Natural killer cell (primary cell): ENCODE measurements at regions not wholly inside any gene's neighbourhood (a gene's known extent, or its start where the extent isn't known, plus 50 kb on each side); places are given as distances from the start of the nearest gene placed in this dataset.

ENCODE experiments used
- ATAC-seq, 3 donors: fragments of 150-1000 bp in 2 of 3; fragments of 200-7000 bp in 1 of 3; cut with Tn5 transposase; 1 replicate in 1 of 3; 2 replicates in 2 of 3; pipeline ENCODE4 v1.10.0; 2021; ENCODE audit warnings: mild to moderate bottlenecking in 2 of 3, moderate library complexity in 2 of 3
- DNase-seq, 2 donors: peaks; one replicate each; pipeline versions ENCODE4 v3.0.0 to v3.0.0-alpha.2; 2013 to 2021; ENCODE audit warnings: mixed read lengths in 1 of 2
- H3K27ac ChIP-seq: one replicate; pipeline ENCODE4 v1.5.1; 2013; ENCODE audit warnings: mild to moderate bottlenecking, low read length
- H3K27me3 ChIP-seq: one replicate; pipeline ENCODE4 v1.6.1; 2013; ENCODE audit warnings: low read length; ENCODE audit not compliant: control insufficient read depth, insufficient read depth
- H3K36me3 ChIP-seq: one replicate; pipeline ENCODE4 v1.6.1; 2013; ENCODE audit warnings: low read length; ENCODE audit not compliant: control insufficient read depth, insufficient read depth
- H3K4me1 ChIP-seq: one replicate; pipeline ENCODE4 v1.6.1; 2013; ENCODE audit warnings: low read length; ENCODE audit not compliant: control insufficient read depth, insufficient read depth
- H3K4me3 ChIP-seq: one replicate; pipeline ENCODE4 v1.5.1; 2013; ENCODE audit warnings: low read length
- H3K9me3 ChIP-seq: one replicate; pipeline ENCODE4 v1.6.1; 2013; ENCODE audit warnings: low read length; ENCODE audit not compliant: control insufficient read depth, insufficient read depth
- H3K27ac Mint-ChIP-seq, 2 donors: one replicate each; pipeline ENCODE4 v1.8.0; 2022; ENCODE audit warnings: mild to moderate bottlenecking in 2 of 2, mixed read lengths in 2 of 2, moderate library complexity in 1 of 2
- H3K27me3 Mint-ChIP-seq, 2 donors: one replicate each; pipeline ENCODE4 v1.8.0; 2022; ENCODE audit warnings: low read depth in 2 of 2, mixed read lengths in 2 of 2
- H3K36me3 Mint-ChIP-seq: one replicate; pipeline ENCODE4 v1.8.0; 2022; ENCODE audit warnings: mixed read lengths
- H3K4me1 Mint-ChIP-seq, 2 donors: one replicate each; pipeline ENCODE4 v1.8.0; 2022; ENCODE audit warnings: mixed read lengths in 2 of 2
- H3K4me3 Mint-ChIP-seq: one replicate; pipeline ENCODE4 v1.8.0; 2022; ENCODE audit warnings: mild to moderate bottlenecking, moderate library complexity, mixed read lengths
- H3K9me3 Mint-ChIP-seq, 2 donors: one replicate each; pipeline ENCODE4 v1.8.0; 2022; ENCODE audit warnings: mixed read lengths in 2 of 2
- CTCF ChIP-seq: fragments of 200-600 bp; IDR thresholded peaks from one replicate; pipeline ENCODE4 v1.8.0; 2022; ENCODE audit warnings: antibody characterized with exemption
- WGBS: methylation state at CpG from one replicate; pipeline ENCODE4 v1.1.7; 2013; ENCODE audit warnings: missing lambda C conversion rate; ENCODE audit not compliant: insufficient coverage; 5-methylcytosine and 5-hydroxymethylcytosine counted together
- intact Hi-C: fragments of 100-400 bp; cut with micrococcal nuclease; formaldehyde crosslinking; loops from one replicate; pipeline ENCODE4 v1.14.2; 2022

- Histone ChIP-seq H3K9me3 (no peaks in the 10 kb centered on the region), H3K4me1 (no peaks in the 10 kb centered on the region), H3K4me3 (no peak overlapping the region), H3K27me3 (no peaks in the 10 kb centered on the region), H3K27ac (no peak overlapping the region), H3K36me3 (no peaks in the 10 kb centered on the region)
- Mint-ChIP-seq H3K36me3 (no peaks in the 10 kb centered on the region), H3K27me3 (no peaks in the 10 kb centered on the region), H3K9me3 (peaks cover 7% of the 10 kb centered on the region in 2 donors), H3K4me1 (no peaks in the 10 kb centered on the region), H3K4me3 (no peak overlapping the region), H3K27ac (no peak overlapping the region)
- TF ChIP-seq CTCF = no peak
- 55% methylated on average over 4 of the region's 4 CpGs for WGBS
- intact Hi-C loops = no loop called here
- ATAC-seq = no peak
- DNase-seq = no peak
Measured at GRCh38 chr3:118636841-118637240, 397.8 kb downstream of the IGSF11 start.

- Mint-ChIP-seq H3K4me1 (no peaks in the 10 kb centered on the region), H3K4me3 (no peak overlapping the region), H3K9me3 (peaks cover 7 to 8% of the 10 kb centered on the region in 2 donors), H3K27me3 (no peaks in the 10 kb centered on the region), H3K36me3 (no peaks in the 10 kb centered on the region), H3K27ac (no peak overlapping the region)
- DNase-seq = no peak
- no peaks in the 10 kb centered on the region for H3K27me3 ChIP-seq
- no peak for ATAC-seq
- no peaks in the 10 kb centered on the region for H3K4me1 ChIP-seq
- 75% methylated on average over 9 of the region's 9 CpGs for WGBS
- no peaks in the 10 kb centered on the region for H3K9me3 ChIP-seq
- no peak overlapping the region for H3K4me3 ChIP-seq
- TF ChIP-seq CTCF = no peak
- H3K36me3 ChIP-seq = no peaks in the 10 kb centered on the region
- no peak overlapping the region for H3K27ac ChIP-seq
- intact Hi-C loops = no loop called here
Measured at GRCh38 chr3:118637846-118638245, 396.8 kb downstream of the IGSF11 start.

GRCh38 chr3:118641608-118642007 is 393.0 kb downstream of the IGSF11 start:
- WGBS = 0% methylated on average over 3 of the region's 4 CpGs
- no peak overlapping the region for H3K4me3 Mint-ChIP-seq
- Histone ChIP-seq H3K36me3 (no peaks in the 10 kb centered on the region), H3K27me3 (no peaks in the 10 kb centered on the region), H3K4me3 (no peak overlapping the region), H3K4me1 (no peaks in the 10 kb centered on the region), H3K27ac (no peak overlapping the region), H3K9me3 (no peaks in the 10 kb centered on the region)
- intact Hi-C loops = no loop called here
- no peaks in the 10 kb centered on the region for H3K36me3 Mint-ChIP-seq
- no peak for DNase-seq
- H3K27me3 Mint-ChIP-seq = no peaks in the 10 kb centered on the region
- peaks cover 0 to 10% of the 10 kb centered on the region in 2 donors for H3K9me3 Mint-ChIP-seq
- no peaks in the 10 kb centered on the region for H3K4me1 Mint-ChIP-seq
- no peak for TF ChIP-seq CTCF
- ATAC-seq = no peak
- no peak overlapping the region for H3K27ac Mint-ChIP-seq

- no peaks in the 10 kb centered on the region for H3K9me3 ChIP-seq
- no peaks in the 10 kb centered on the region for H3K4me1 ChIP-seq
- H3K36me3 Mint-ChIP-seq = no peaks in the 10 kb centered on the region
- peaks cover 0 to 4% of the 10 kb centered on the region in 2 donors for H3K9me3 Mint-ChIP-seq
- H3K27me3 Mint-ChIP-seq = no peaks in the 10 kb centered on the region
- no peak overlapping the region for H3K27ac Mint-ChIP-seq
- H3K4me3 Mint-ChIP-seq = no peak overlapping the region
- DNase-seq (no peak), ATAC-seq (no peak)
- WGBS = 52% methylated on average over 2 of the region's 2 CpGs
- H3K36me3 ChIP-seq = no peaks in the 10 kb centered on the region
- H3K27ac ChIP-seq = no peak overlapping the region
- no peaks in the 10 kb centered on the region for H3K27me3 ChIP-seq
- H3K4me3 ChIP-seq = no peak overlapping the region
- no peak for TF ChIP-seq CTCF
- intact Hi-C loops = no loop called here
- H3K4me1 Mint-ChIP-seq = no peaks in the 10 kb centered on the region
Measured at GRCh38 chr3:118671192-118671591, 363.5 kb downstream of the IGSF11 start.
